IPS-15b (cell line): ENCODE measurements at regions not wholly inside any gene's neighbourhood (a gene's known extent, or its start where the extent isn't known, plus 50 kb on each side); places are given as distances from the start of the nearest gene placed in this dataset.
A peak's percentile ranks its signal among the peaks of the same experiment; 100 is the strongest.
"Not testable (repeated sequence)": the region's sequence is repeated elsewhere in the genome, so short reads cannot be mapped to it uniquely, and the experiment has no call there.

Source experiments
- H3K27me3 ChIP-seq: one replicate; pipeline ENCODE4 v1.6.1; 2013; ENCODE audit warnings: low read length; ENCODE audit not compliant: control insufficient read depth, insufficient read depth
- H3K36me3 ChIP-seq: one replicate; pipeline ENCODE4 v1.6.1; 2013; ENCODE audit warnings: low read length; ENCODE audit not compliant: control insufficient read depth, insufficient read depth
- H3K4me1 ChIP-seq: one replicate; pipeline ENCODE4 v1.6.1; 2013; ENCODE audit warnings: mild to moderate bottlenecking, low read length; ENCODE audit not compliant: control insufficient read depth, insufficient read depth
- H3K4me3 ChIP-seq: one replicate; pipeline ENCODE4 v1.5.1; 2013; ENCODE audit warnings: low read depth, low read length
- H3K9ac ChIP-seq: one replicate; pipeline ENCODE4 v1.6.1; 2013; ENCODE audit warnings: low read depth, mild to moderate bottlenecking, low read length
- H3K9me3 ChIP-seq: one replicate; pipeline ENCODE4 v1.6.1; 2013; ENCODE audit warnings: mild to moderate bottlenecking, low read length; ENCODE audit not compliant: control insufficient read depth, insufficient read depth

GRCh38 chr12:75646329-75647210 is 135.2 kb upstream of the KRR1 start:
- Histone ChIP-seq H3K27me3 (no peaks in the 10 kb centered on the region), H3K9ac (no peak overlapping the region), H3K9me3 (no peaks in the 10 kb centered on the region), H3K4me1 (peaks cover 3% of the 10 kb centered on the region), H3K36me3 (no peaks in the 10 kb centered on the region), H3K4me3 (no peak overlapping the region)

- no peaks in the 10 kb centered on the region for H3K9me3 ChIP-seq
- H3K36me3 ChIP-seq, result no peaks in the 10 kb centered on the region
- no peak overlapping the region for H3K4me3 ChIP-seq
- H3K9ac ChIP-seq, result no peak overlapping the region
- H3K27me3 ChIP-seq, result no peaks in the 10 kb centered on the region
- no peaks in the 10 kb centered on the region for H3K4me1 ChIP-seq
These were observed 133.2 kb upstream of the KRR1 start for GRCh38 chr12:75644472-75645072.

GRCh38 chr12:75643119-75643518 is 131.7 kb upstream of the KRR1 start:
- H3K4me3 ChIP-seq, H3K36me3 ChIP-seq, H3K9ac ChIP-seq, H3K4me1 ChIP-seq, H3K9me3 ChIP-seq, H3K27me3 ChIP-seq: not testable (repeated sequence)

GRCh38 chr12:75642226-75642625 is 130.8 kb upstream of the KRR1 start:
- no peaks in the 10 kb centered on the region for H3K4me1 ChIP-seq
- H3K4me3 ChIP-seq, result no peak overlapping the region
- H3K9me3 ChIP-seq, result no peaks in the 10 kb centered on the region
- no peaks in the 10 kb centered on the region for H3K27me3 ChIP-seq
- H3K9ac ChIP-seq, result no peak overlapping the region
- H3K36me3 ChIP-seq, result no peaks in the 10 kb centered on the region

- H3K4me3 ChIP-seq, result no peak overlapping the region
- H3K9ac ChIP-seq, result no peak overlapping the region
- H3K36me3 ChIP-seq, result no peaks in the 10 kb centered on the region
- no peaks in the 10 kb centered on the region for H3K27me3 ChIP-seq
- no peaks in the 10 kb centered on the region for H3K4me1 ChIP-seq
- H3K9me3 ChIP-seq, result no peaks in the 10 kb centered on the region
These were observed 129.8 kb upstream of the KRR1 start for GRCh38 chr12:75641031-75641780.

GRCh38 chr12:75638792-75639191 is 127.4 kb upstream of the KRR1 start:
- no peak overlapping the region for H3K4me3 ChIP-seq
- H3K4me1 ChIP-seq, result peaks cover 19% of the 10 kb centered on the region
- no peaks in the 10 kb centered on the region for H3K9me3 ChIP-seq
- no peaks in the 10 kb centered on the region for H3K36me3 ChIP-seq
- H3K27me3 ChIP-seq, result no peaks in the 10 kb centered on the region
- no peak overlapping the region for H3K9ac ChIP-seq

DNA sequence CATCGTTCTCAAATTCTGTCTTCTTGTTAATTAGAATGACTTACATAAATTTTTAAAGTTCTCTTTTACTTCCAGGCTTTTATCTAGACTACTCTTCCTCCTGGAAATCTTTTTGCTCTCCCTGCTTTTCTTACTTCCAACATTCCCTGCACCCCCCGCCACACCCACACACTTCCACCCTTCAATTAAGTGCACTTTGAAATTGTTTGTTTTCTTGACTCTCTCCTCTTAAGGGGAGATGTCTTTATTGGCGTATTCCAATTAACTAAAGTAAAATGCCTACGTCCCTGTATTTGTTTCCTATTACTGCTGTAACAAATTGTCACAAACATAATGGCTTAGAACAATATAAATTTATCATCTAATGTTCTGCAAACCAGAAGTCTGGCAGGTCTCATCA is 125.2 kb upstream of the KRR1 start:
- H3K9ac ChIP-seq, result no peak overlapping the region
- no peaks in the 10 kb centered on the region for H3K9me3 ChIP-seq
- no peak overlapping the region for H3K4me3 ChIP-seq
- no peaks in the 10 kb centered on the region for H3K27me3 ChIP-seq
- H3K4me1 ChIP-seq, result peaks cover 25% of the 10 kb centered on the region
- no peaks in the 10 kb centered on the region for H3K36me3 ChIP-seq

DNA sequence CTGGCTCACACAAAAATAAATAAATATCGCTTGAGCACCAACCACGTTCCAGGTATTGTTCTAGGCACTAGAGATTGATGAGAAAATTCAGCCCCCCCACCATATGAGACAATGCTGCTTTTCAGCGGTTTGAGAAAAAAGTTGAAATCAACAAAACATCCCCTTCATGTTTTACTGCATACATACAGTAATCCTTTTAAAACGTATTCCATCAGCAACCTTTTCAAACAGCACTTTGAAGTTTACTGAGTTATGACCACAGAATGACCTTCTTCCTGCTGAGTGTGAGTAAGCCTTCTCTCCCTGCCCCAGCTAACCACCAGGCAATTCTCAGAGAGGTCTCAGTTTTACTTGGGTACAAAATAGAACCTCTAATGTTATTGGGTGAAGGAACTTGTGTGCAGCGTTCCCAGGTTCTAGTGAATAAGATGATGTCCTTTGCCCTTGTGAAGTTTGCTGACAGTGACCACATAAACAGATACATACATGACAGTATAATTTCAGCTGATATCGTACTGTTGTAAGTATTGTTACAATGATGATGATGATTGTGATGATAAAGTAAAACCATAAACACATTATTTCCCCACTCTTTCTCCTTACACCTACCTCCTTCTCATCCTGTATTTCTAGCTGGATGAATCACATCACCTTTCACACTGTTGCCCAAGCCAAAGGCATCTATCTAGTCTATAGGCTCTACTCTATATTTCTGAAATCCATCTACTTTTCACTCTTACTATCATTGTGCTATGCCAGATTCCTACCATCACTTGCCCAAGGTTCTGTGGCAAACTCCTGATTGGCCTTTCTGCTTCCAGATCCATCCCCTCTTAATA is 124.4 kb upstream of the KRR1 start:
- Histone ChIP-seq H3K36me3 (no peaks in the 10 kb centered on the region), H3K4me3 (no peak overlapping the region), H3K9me3 (no peaks in the 10 kb centered on the region), H3K4me1 (peaks cover 25% of the 10 kb centered on the region), H3K9ac (no peak overlapping the region), H3K27me3 (no peaks in the 10 kb centered on the region)

- no peaks in the 10 kb centered on the region for H3K9me3 ChIP-seq
- H3K9ac ChIP-seq, result peak overlapping the region; percentile 19
- peaks cover 25% of the 10 kb centered on the region for H3K4me1 ChIP-seq
- H3K4me3 ChIP-seq, result peak overlapping the region; percentile 14
- H3K36me3 ChIP-seq, result no peaks in the 10 kb centered on the region
- no peaks in the 10 kb centered on the region for H3K27me3 ChIP-seq
These were observed 123.1 kb upstream of the KRR1 start for GRCh38 chr12:75634244-75635222.

- no peak overlapping the region for H3K4me3 ChIP-seq
These were observed 122.4 kb upstream of the KRR1 start for GRCh38 chr12:75633789-75634188.

More at GRCh38 chr12:75633789-75634188, 122.4 kb upstream of the KRR1 start:
- Histone ChIP-seq H3K9me3 (no peaks in the 10 kb centered on the region), H3K27me3 (no peaks in the 10 kb centered on the region), H3K4me1 (peaks cover 25% of the 10 kb centered on the region), H3K36me3 (no peaks in the 10 kb centered on the region), H3K9ac (peak overlapping the region; percentile 19)
